Inferior parietal cortex (tissue), 1 donor: ENCODE measurements at regions not wholly inside any gene's neighbourhood (a gene's known extent, or its start where the extent isn't known, plus 50 kb on each side); places are given as distances from the start of the nearest gene placed in this dataset.

Experiments
- DNase-seq: peaks from one replicate; pipeline ENCODE4 v3.0.0-alpha.2; 2016; ENCODE audit errors: extremely low spot score

DNA sequence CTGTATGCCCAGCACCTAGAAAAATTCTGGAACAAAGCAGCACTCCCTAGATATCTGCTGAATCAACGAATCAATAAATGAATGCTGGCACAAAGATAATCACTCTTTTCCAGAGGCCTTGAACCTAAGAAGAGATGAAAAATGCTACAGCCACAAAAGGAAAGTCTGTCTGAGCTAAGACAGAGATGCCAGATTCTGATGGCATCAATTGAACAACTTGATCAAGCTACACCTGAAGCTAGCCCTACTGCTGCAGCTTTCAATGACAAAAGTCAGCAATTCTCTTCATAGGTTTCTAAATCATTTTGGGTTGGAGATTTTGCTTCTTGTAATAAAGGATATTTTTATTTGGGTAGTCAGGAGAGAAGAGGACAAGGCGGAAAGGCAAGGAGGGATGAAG, 305.0 kb upstream of the SULF2 start:
- no peak for DNase-seq

DNA sequence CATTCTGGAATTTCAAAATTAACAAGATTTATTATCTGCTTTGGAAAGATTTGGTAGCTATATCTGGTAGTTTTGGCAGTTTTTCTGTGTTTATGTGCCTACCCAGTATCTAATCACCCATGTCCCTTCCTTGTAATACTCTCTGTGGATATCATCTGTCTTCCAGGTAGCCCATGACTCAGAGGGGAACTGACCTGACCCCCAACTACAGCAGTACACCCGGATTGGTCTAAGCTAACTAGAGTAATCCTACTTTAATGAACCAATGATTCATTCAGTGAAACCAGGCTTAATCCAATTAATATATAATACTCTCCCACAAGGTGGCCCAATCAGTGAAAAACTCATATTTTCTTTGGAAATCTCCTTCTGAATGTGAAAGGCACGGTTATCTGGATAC, 295.3 kb upstream of the SULF2 start:
- DNase-seq = no peak

DNA sequence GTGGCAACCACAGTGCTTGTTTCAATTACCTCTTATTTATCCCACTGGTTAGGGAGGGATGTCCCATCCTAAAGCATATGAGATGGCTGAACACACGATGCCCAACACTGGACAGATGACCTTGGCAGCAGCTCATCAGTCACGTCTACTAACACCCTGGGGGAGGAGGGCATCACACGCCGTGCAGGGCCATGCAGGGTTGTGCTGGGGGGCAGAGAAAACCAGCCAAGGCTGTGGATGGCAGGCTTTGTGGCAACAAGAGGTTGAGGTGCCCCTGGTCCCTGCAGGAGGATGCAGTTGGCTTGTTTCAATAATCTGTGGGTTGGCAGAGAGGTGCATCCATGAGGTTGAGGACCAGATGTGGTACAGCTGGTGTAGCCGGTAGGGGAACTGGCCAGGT, 293.7 kb upstream of the SULF2 start:
- DNase-seq = no peak

DNA sequence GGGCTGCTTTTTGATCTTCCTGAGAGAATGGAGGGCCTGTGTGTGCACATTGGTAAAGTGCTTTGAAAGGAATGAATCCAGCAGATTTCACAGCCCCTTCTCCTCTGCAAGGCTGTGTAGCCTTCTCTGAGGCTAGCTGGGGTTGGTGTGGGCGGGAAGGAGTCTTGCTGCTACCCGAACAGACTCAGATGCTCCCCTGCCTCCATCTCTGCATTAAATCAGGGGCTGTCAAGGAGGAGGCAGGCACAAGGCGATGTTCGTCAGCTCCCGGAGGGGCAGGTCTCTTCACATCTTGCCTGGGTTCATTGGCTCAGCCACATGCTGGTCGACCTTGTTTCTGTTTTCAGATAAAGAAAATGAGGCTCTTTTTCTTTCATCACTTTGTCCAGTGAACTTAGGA, 291.5 kb upstream of the SULF2 start:
- no peak for DNase-seq

DNA sequence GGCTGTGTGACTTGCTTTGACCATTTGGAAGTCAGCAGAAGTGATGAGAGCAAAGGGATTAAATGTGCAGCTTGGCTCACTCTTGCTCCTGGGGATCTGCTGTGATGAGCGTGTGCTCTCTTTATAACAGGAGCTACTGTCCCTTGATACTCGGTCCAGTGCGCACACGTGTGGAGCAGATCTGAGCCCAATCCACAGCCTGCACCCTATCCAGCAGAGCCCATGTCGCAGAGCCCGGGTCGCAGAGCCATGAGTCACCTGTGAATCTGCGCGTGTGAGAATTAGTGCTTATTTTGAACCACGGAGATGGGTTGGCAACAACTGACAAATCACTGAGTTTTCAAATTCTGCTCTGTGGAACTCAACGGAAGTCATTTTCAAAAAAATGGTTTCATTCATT, 291.0 kb upstream of the SULF2 start:
- no peak for DNase-seq

DNA sequence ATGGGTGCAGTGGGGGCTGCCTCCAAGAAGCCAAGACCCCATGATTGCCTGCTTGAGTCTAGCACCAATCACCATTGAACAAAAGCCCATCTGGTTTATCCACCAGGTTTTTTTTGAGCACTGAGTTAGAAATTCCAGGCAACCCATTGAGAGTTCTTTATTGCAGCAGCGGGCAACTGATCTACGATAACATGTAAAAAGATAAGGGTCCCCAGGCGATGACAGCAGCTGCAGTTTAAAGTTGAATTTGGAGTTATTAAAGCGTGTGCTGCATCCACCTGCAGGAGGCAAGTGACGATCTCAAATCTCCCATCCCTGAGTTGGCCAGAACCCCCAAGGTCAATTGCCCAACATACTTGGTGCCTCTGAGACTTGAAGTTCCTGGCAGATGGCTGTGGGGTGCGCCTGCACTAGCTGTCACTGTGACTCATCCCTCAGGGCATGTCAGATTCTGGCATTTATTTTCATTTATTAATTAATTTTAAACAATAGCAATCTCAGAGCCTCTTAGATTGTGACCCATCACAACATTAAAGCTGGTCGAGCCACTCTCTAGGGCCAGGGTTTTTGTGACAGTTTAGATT, 290.4 kb upstream of the SULF2 start:
- no peak for DNase-seq

DNA sequence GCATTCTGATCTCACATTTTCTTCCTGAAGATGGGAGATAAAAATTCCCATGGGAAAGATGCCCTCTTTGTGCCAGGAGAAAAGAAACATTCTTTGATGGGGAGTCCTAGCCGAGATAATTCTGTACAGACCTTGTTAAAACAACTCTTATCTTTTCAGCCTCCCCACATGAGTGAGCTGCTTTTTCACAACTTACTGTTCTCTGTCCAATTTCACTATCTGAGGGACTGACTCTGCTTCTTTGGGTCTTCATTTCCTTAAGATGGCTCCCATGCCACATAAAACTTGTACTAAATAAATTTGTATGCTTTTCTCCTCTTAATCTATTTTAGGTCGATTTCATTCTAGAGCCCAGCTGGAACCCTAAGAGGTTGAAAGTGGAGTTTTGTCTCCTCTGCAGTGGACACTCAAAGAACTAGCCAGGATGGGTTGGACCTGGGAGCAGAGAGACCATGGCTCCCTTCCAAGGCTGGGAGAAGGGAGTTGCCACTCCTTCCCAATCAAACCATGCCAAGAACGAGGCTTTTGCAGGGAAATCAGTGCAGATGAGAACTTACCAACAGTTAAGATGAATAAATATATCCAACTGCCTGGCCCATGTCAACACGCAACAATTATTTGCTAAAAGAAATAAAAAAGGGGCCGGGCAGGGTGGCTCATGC, 285.8 kb upstream of the SULF2 start:
- DNase-seq = no peak

DNA sequence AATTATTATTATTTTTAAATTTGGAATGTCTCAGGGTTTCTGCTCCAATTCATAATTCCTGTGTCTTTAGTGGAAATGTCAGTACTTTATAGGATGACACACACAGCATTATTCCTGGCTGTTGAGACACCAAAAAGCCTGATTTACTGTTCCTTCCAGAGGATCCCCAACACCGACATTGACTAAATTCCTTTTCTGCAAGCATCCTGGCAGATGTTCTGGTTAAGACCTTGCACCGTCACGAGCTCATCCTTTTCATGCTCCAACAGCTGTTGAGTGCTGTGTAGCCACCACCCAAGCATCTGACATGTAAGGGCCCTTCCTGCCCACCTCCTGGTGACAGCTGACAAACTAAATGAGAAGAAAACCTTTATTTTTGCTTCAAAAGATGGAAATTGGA, 284.3 kb upstream of the SULF2 start:
- DNase-seq = no peak

DNA sequence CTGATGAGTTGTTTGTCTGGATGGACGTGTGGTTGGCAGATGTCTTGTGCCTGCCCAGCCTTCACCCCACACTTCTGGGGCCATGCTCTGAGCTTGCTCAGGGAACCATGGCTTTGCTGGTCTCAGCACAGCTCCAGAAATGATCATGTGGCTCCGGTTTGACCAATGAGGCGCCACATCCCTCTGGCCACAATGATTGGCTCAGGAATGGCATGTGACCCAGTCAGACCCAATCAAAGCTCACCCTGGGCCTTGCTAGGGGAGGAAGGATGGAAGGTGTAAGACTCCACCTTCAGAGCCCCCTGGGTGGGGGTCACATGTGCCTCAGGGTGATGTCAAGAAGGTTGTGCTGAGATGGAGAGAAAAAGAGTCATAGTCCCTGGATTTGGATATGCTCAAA, 281.6 kb upstream of the SULF2 start:
- DNase-seq = no peak

DNA sequence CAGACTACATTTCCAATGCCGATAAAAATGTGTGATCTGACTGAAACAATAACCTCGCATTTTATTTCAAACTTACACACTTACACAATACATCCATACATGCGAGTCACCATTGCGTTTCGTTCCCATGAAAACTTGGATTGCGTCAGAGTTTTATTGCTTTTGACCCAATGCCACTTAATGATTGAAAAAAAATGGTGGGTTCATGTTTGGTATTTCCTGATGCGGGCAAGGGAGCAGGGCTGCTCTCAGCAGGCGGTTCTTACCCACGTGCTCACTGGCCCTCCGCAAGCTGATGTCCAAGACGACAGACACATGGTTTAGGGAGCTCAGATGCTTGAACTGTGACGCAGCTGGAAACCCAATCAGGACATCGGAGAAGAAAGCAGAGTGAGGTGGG, 281.0 kb upstream of the SULF2 start:
- DNase-seq = no peak

DNA sequence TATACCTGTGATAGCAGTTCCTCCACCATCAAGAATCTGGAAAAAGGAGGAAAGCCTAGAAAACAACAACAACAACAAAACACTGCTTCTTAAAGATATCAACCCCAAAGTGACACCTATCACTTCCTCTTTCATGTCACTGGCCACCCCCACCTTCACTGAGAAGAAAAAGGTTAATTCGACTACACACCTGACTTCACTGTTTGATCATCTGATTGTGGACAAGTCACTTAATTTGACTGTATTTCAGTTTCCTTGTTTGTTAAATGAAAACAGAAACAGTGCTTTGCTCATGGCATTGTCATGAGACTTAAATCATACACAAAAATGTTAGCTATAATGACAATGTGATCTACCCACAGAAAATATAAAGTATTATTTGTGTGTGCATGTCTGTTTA, 280.6 kb upstream of the SULF2 start:
- no peak for DNase-seq

DNA sequence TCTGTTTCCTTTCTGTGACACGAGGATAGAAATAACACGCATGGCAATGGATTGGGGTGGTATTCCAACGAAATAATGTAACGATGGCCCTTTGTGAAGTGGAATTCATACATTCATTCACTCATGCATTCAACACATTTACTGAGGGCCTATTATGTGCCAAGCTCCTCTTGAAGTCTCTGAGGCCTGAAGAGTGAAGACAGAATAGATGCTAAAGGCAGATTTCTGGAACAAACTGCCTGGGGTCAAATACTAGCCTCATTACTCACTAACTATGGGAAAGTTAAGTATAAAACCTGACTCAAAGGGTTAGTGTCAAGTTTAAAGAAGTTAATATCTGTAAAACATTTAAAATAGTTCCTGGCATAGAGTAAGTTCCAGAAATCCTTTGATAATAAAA, 279.6 kb upstream of the SULF2 start:
- no peak for DNase-seq

DNA sequence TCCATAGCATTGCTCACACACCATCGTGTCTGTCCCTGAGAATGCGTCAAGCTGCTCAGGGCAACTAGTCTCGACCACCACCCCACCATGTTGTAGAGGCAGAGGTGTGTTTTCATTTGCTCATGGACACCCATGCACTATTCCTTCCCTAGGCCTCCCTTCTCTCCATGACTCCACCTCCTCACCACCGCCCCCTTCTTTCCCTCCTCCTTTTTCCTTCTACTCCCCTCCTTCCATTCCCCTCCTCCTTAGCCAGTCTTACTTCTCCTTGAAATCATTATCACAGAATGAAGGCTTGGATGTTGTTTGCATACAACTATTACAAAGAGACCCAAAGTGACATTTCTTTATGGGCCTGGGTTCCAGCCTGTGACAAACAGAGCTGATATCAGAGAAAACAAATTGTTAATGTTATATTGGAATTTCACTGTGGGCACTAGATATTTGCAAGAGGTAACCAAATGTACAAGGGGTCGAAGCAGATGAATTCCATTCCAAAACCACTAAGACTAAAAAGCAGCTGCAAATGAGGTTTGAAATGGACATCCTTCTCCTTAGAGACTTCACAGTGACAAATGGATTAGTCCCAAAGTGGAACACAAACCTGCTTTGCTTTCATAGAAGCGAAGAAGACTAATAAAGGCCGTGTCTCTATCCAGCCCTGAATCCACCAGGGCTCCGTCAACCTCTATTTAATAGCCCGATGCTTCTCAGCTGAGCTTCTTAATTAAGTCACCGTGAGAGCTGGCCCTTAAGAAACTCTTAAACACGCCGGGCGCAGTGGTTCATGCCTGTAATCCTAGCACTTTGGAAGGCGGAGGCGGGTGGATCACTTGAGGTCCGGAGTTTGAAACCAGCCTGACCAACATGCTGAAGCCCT, 275.8 kb upstream of the SULF2 start:
- no peak for DNase-seq

DNA sequence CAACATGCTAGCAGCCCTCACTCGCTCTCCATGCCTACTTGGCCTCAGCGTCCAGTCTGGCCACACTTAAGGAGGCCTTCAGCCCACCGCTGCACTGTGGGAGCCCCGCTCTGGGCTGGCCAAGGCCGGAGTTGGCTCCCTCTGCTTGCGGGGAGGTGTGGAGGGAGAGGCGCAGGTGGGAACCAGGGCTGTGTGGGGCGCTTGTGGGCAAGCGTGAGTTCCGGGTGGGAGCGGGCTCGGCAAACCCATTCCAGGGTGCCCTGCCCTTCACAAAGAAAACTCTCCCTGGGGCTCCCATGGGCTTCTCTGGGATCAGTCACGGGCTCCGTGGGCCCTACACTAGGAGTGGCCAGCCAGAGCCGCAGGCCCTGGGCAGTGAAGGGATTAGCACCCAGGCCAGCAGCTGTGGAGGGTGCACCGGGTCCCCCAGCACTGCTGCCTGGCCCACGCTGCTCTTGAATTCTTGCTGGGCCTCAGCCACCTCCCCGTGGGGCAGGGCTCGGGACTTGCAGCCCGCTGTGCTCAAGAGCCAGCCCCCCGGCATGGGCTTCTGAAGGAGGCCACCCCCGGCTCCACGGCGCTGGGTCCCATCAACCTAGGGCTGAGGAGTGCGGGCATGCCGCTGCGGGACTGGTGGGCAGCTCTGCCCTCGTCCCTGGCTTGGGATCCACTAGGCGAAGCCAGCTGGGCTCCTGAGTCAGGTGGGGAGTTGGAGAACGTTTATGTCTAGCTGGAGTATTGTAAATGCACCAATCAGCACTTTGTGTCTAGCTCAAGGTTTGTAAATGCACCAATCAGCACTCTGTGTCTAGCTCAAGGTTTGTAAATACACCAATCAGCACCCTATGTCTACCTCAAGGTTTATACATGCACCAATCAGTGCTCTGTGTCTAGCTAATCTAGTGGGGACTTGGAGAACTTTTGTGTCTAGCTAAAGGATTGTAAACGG, 273.6 kb upstream of the SULF2 start:
- DNase-seq = no peak

DNA sequence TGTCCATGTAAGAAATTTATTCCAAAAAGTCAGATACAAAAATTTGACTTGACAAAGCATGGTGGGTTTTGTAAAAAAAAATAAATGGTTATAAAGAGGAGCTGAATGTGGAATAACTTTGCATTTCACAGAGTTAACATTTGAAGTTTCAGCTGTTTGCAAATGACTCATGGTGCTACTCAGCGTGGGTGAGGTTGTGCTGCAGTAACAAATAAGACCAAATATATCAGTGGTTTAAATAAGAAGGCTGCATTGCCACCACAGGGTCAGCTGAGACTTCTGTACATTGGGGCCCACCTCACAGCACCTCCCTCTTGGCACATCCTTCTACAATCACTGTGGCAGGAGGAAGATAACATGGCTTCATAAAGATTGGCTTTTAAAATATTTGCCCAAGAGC, 272.5 kb upstream of the SULF2 start:
- DNase-seq = no peak

DNA sequence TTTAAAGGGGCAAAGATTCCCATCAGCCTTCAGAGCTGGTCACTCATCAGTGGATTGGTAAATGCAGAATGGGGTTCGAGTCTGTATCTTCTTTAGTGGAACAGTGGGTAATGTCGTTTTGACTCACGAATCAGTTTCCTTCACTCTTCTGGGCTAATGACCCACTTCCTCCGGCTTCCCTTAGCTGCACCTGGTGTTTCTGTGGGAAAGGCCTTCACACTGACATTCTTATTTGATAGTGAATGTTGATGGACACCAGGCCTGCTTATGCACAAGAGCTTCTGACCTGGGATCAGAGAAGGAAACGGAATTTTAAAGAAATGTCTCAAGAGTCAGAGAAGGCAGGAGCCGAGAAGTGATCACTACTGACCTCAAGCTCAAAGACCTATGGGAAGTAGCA, 272.0 kb upstream of the SULF2 start:
- no peak for DNase-seq

DNA sequence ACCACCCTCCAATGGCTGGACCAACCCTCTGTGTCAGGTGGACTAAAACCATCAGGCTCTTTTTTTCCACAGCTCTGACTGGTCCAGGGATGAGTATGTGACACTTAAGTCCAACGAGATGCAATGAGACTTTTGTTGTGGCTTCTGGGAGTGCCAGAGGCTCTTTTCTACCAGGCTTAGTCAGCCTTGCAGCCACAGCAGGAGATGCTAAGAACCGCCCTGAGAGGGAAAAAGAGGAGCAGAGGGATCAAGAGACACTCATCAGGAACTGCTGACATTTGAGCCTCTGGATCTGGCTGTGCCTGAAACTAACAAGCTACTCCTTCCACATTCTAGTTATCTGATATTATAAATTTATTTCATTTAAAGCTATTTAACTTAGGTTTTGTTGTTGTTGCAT, 270.9 kb upstream of the SULF2 start:
- no peak for DNase-seq

DNA sequence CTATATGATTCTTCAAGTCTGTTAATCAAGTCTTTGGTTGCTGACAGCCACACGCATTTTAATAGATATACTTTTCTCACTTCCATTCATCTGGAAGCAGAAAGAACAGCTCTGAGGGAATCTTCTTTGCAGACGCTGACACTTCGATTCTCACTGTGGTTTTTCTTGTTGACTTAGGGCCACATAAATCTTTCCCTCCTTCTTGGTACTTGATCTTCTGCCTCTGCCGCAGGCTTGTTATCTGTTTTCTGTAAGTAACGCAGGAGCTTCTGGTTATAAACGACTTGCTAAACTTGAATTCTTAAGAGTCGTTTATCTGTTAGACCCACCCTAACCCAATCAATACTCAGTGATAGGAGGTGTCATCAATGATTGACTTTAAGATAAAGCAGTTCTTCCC, 268.8 kb upstream of the SULF2 start:
- no peak for DNase-seq

DNA sequence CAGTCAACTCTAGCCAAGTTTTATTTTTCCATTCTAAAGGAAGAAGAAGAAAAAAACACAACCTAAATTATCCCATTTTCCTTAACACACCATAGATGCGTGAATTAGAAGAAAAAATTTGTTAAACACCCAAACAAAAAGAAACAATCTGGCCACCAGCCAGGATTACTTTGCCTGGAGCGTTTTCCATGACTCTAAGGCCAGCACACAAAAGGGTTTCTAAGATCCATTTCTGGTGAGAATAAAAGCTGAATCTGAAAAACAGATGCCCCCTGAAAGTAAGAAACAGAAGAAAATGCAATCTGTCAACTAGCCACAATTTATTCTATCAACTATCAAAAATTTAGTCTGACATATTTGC, 267.2 kb upstream of the SULF2 start:
- no peak for DNase-seq

DNA sequence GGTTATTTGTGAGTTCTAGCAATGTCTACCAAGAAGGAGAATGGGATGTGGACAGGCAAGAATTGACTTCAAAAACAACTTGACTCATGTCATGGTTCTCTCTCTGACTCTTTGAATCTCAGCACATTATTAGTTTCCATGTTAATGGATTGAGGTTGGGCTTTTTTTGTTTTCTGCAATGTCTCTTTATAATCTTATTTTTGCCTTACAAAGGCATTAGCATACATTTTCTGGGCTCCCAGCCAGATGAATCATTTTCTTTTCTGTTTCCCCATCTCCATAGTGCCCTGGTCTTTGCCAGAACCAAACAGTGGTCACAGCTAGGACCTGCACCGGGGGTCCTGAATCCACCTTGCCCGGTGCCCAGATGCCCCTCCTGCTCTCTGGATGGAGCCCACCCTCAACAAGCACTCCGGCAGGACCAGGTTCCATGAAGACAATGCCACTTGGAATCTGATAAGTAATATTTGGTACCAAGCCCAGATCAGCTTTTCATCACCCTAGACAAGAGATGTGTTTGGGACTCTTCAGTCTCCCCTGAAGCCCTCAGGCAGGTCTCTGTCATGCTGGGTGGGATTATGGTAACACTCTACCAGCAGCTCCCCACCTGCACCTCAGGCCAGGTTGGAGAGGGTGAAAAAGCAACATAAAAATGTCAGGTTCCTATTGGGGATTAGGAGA, 266.7 kb upstream of the SULF2 start:
- DNase-seq = peak; percentile 43

DNA sequence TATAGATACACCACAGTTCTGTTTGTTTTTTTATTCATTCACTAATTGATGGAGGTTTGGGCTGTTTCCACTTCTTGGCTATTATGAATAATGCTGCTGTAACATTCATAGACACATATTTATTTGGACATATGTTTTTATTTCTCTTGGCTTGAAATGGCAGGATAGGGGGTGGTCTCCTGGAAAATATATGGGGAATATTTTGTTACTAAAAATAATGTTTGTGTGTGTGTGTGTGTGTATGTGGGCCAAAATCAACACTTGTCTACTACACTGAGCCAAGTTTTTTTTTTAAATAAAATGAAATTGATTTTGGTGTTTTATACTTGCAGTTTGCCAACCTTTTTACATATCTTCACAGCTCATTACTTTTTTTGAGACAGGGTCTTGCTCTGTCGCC, 264.4 kb upstream of the SULF2 start:
- no peak for DNase-seq

DNA sequence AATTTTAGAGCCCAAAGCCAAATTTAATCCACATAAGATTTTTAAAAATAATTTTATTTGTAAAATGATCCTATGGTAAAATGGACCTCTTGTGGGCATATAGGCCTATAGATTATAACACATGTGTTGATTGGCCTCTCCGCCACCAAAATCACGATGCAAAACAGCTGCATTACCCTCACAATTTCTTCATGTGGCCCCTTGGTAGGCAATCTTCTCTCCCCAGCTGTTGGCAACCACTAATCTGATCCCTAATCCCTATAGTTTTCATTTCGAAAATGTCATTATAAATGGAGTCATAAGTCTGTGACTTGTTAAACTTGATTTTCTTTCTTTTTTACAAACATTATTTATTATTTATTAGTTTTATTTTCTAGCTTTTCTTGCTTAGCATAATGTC, 263.9 kb upstream of the SULF2 start:
- no peak for DNase-seq
